GM12878 (cell line): ENCODE measurements at regions not wholly inside any gene's neighbourhood (a gene's known extent, or its start where the extent isn't known, plus 50 kb on each side); places are given as distances from the start of the nearest gene placed in this dataset.

Source experiments
- ATAC-seq: fragments of 200-7000 bp; cut with Tn5 transposase; 3 replicates; pipeline ENCODE4 v1.9.1; 2020; ENCODE audit warnings: mild to moderate bottlenecking, moderate library complexity
- BruUV-seq: library from RNA; stranded (reverse); fragments of 400-500 nt; replicated peaks from 2 replicates; lab custom pipeline; 2021; lab: Mats Ljungman, UMichigan
- CTCF ChIA-PET: fragments of 300-600 bp; sonication (Branson Sonifier 250); formaldehyde crosslinking; extraction: SDS; loops from one replicate; lab custom pipeline; 2021; ENCODE audit warnings: inconsistent platforms; lab: Yijun Ruan, JAX
- POLR2A ChIA-PET: fragments of 350-600 bp; formaldehyde crosslinking; extraction: SDS; loops from one replicate; lab custom pipeline; 2021; ENCODE audit warnings: inconsistent platforms; lab: Charles Lee
- RAD21 ChIA-PET: fragments of 300-600 bp; sonication (Branson Sonifier 250); formaldehyde crosslinking; loops from one replicate; lab custom pipeline; 2023; ENCODE audit warnings: antibody characterized with exemption; ENCODE audit not compliant: unreplicated experiment; lab: Charles Lee
- SMC1A ChIA-PET: fragments of 300-600 bp; sonication (Branson Sonifier 250); formaldehyde crosslinking; loops from one replicate; lab custom pipeline; 2023; ENCODE audit not compliant: unreplicated experiment, uncharacterized antibody; lab: Charles Lee
- DNase-seq: peaks from one replicate; pipeline ENCODE4 v3.0.0-alpha.2; 2011; ENCODE audit warnings: low read depth, low spot score
- FAIRE-seq: peaks from 3 replicates; lab custom pipeline; 2011; peaks lifted over from hg19 to GRCh38; lab: Jason Lieb, UNC
- H2AFZ ChIP-seq: 2 replicates; pipeline ENCODE4 v1.6.0; 2011; ENCODE audit warnings: low read depth, low read length, control low read depth; ENCODE audit not compliant: control insufficient read depth
- H3K27ac ChIP-seq: 2 replicates; pipeline ENCODE4 v1.5.1; 2011; ENCODE audit warnings: control low read depth; ENCODE audit not compliant: control insufficient read depth, insufficient read depth
- H3K27me3 ChIP-seq, 2 experiments: replicated peaks in 1 of 2; 2 replicates each; pipeline versions ENCODE4 v1.6.0 to v1.6.1; 2011; ENCODE audit warnings: low read length in 1 of 2; ENCODE audit not compliant: control insufficient read depth in 2 of 2, insufficient read depth in 2 of 2
- H3K36me3 ChIP-seq, 2 experiments: 2 replicates each; pipeline ENCODE4 v1.5.1; 2011; ENCODE audit warnings: low read length in 1 of 2; ENCODE audit not compliant: control insufficient read depth in 2 of 2, insufficient read depth in 2 of 2
- H3K4me1 ChIP-seq: 2 replicates; pipeline ENCODE4 v1.6.1; 2011; ENCODE audit warnings: mild to moderate bottlenecking, low read length, moderate library complexity, mixed read lengths; ENCODE audit not compliant: control insufficient read depth, insufficient read depth
- H3K4me2 ChIP-seq: 2 replicates; pipeline ENCODE4 v1.6.0; 2011; ENCODE audit warnings: control low read depth; ENCODE audit not compliant: control insufficient read depth, insufficient read depth
- H3K4me3 ChIP-seq: fragments of 200-600 bp; sonication (generic); 2 replicates; pipeline ENCODE4 v1.5.1; 2016
- H3K79me2 ChIP-seq: 2 replicates; pipeline ENCODE4 v1.6.0; 2011; ENCODE audit warnings: low read length; ENCODE audit not compliant: control insufficient read depth, insufficient read depth
- H3K9ac ChIP-seq: 2 replicates; pipeline ENCODE4 v1.8.0; 2011; ENCODE audit warnings: low read length, control low read depth, mixed read lengths; ENCODE audit not compliant: control insufficient read depth, insufficient read depth
- H3K9me3 ChIP-seq: replicated peaks from 3 replicates; pipeline ENCODE4 v1.5.1; 2011; ENCODE audit warnings: mild to moderate bottlenecking, low read length; ENCODE audit not compliant: control insufficient read depth, insufficient read depth
- H4K20me1 ChIP-seq: 2 replicates; pipeline ENCODE4 v1.6.0; 2011; ENCODE audit not compliant: control insufficient read depth, insufficient read depth
- BMI1 ChIP-seq: fragments of 450-650 bp; IDR thresholded peaks from 2 replicates; pipeline ENCODE4 v1.6.1; 2016; ENCODE audit warnings: mild to moderate bottlenecking, moderate library complexity, borderline replicate concordance
- CHD1 ChIP-seq: IDR thresholded peaks from 2 replicates; pipeline ENCODE4 v1.6.1; 2012; ENCODE audit warnings: low read depth, low read length, improper control_type of control experiment
- CHD4 ChIP-seq: fragments of 200-600 bp; sonication (generic); IDR thresholded peaks from 2 replicates; pipeline ENCODE4 v1.6.1; 2016; ENCODE audit warnings: mild to moderate bottlenecking
- DPF2 ChIP-seq: fragments of 450-650 bp; IDR thresholded peaks from 2 replicates; pipeline ENCODE4 v1.6.1; 2017; ENCODE audit warnings: mild to moderate bottlenecking
- GABPA ChIP-seq: IDR thresholded peaks from 2 replicates; pipeline ENCODE4 v1.6.1; 2014; ENCODE audit warnings: antibody characterized with exemption, low read depth, mild to moderate bottlenecking, inconsistent platforms
- LARP7 ChIP-seq: fragments of 450-650 bp; IDR thresholded peaks from 2 replicates; pipeline ENCODE4 v1.6.1; 2017; ENCODE audit warnings: mild to moderate bottlenecking
- MTA3 ChIP-seq: IDR thresholded peaks from 2 replicates; pipeline ENCODE4 v1.6.1; 2012; ENCODE audit warnings: low read length, inconsistent platforms, borderline replicate concordance
- POLR2AphosphoS5 ChIP-seq: IDR thresholded peaks from 2 replicates; pipeline ENCODE4 v1.6.1; 2011; ENCODE audit warnings: mild to moderate bottlenecking, low read length, inconsistent platforms
- POU2F2 ChIP-seq: IDR thresholded peaks from 3 replicates; pipeline ENCODE4 v1.6.1; 2011; ENCODE audit warnings: low read depth, mild to moderate bottlenecking, low read length, borderline replicate concordance
- RELA ChIP-seq: fragments of 450-650 bp; IDR thresholded peaks from 2 replicates; pipeline ENCODE4 v1.8.0; 2014; ENCODE audit warnings: borderline replicate concordance; ENCODE audit not compliant: partially characterized antibody
- RFX5 ChIP-seq: IDR thresholded peaks from 2 replicates; pipeline ENCODE4 v1.6.1; 2011; ENCODE audit warnings: low read depth, low read length, improper control_type of control experiment
- RUNX3 ChIP-seq: IDR thresholded peaks from 2 replicates; pipeline ENCODE4 v1.6.1; 2012; ENCODE audit warnings: low read length, inconsistent platforms
- ZNF274 ChIP-seq: IDR thresholded peaks from one replicate; pipeline ENCODE4 v1.8.0; 2011; ENCODE audit not compliant: insufficient read length, insufficient read depth
- ZNF592 ChIP-seq: fragments of 450-650 bp; IDR thresholded peaks from 2 replicates; pipeline ENCODE4 v1.6.1; 2017; ENCODE audit warnings: mild to moderate bottlenecking, moderate library complexity
- WGBS: methylation state at CpG from one replicate; pipeline ENCODE4 v1.1.6; 2016; ENCODE audit warnings: low lambda C conversion rate; ENCODE audit not compliant: insufficient replicate concordance, insufficient coverage; ENCODE audit errors: missing lambda C conversion rate; 5-methylcytosine and 5-hydroxymethylcytosine counted together
- in situ Hi-C: fragments of 300-500 bp; cut with MboI; formaldehyde crosslinking; loops from 9 replicates; pipeline ENCODE4 v1.14.3; 2018; ENCODE audit warnings: mixed read lengths
- intact Hi-C: fragments of 100-400 bp; cut with micrococcal nuclease; formaldehyde crosslinking; loops from one replicate; pipeline ENCODE4 v1.14.2; 2022; ENCODE audit not compliant: unreplicated experiment

DNA sequence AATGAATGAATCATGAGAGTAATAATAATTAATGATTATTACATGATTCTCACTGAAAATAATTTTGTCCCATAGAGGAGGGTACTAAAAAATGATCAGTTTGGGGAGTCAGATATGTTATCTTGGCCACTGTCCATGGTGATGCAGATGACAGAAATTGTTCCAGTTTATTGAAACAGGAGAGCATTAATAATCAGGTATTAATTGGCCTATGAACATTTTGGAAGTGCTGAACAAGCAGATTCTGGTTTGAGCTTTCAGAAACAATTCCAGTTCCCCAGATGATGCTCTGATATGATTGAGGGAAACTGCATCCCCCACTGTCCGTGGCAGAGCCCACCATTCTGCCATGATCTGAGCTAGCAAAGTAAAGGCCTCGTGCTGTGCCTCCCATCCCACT lies 345.2 kb downstream of the ZSWIM6 start (continued):
- TF ChIP-seq POLR2AphosphoS5 (no peak), ZNF592 (no peak), BMI1 (no peak), CHD1 (no peak), MTA3 (no peak)
- TF ChIP-seq, all 136 proteins: peak for 0

- FAIRE-seq: no peak
- WGBS: 19% methylated on average over 4 of the region's 4 CpGs
- H2AFZ ChIP-seq: no peak overlapping the region
- RAD21 ChIA-PET: no interaction called here
- POLR2A ChIA-PET: no interaction called here
- intact Hi-C loops (no loop called here), in situ Hi-C loops (no loop called here)
- no peak for DNase-seq
- BruUV-seq: no TSS peak
- no peak overlapping the region for H3K27ac ChIP-seq
- ATAC-seq: no peak
- TF ChIP-seq CHD4: no peak
- TF ChIP-seq RFX5: no peak
- no peak for TF ChIP-seq GABPA
- no peak for TF ChIP-seq POU2F2
- TF ChIP-seq RUNX3: no peak
- no peak for TF ChIP-seq ZNF274
- TF ChIP-seq RELA: no peak
- no peak for TF ChIP-seq LARP7
- TF ChIP-seq DPF2: no peak
- H3K36me3 ChIP-seq: no peaks in the 10 kb centered on the region
- H3K27me3 ChIP-seq: no peaks in the 10 kb centered on the region; a peak in 1 of 4 replicates
- CTCF ChIA-PET: interaction anchor here (1.0 to 1.2 kb wide), 2 partner anchors 20 to 23 kb away, joined by 3 read pairs; no protein-coding TSS in a partner anchor
- H3K4me2 ChIP-seq: no peak overlapping the region
- H3K9me3 ChIP-seq: no peaks in the 10 kb centered on the region
- no peaks in the 10 kb centered on the region for H3K4me1 ChIP-seq
- SMC1A ChIA-PET: no interaction called here
- H3K4me3 ChIP-seq: no peak overlapping the region
- no peaks in the 10 kb centered on the region for H4K20me1 ChIP-seq
- H3K79me2 ChIP-seq: no peaks in the 10 kb centered on the region
- H3K9ac ChIP-seq: no peak overlapping the region
Observed at GRCh38 chr5:61678966-61679365, 346.9 kb downstream of the ZSWIM6 start.
